Kidney glomerular epithelial cell (primary cell): ENCODE measurements at regions not wholly inside any gene's neighbourhood (a gene's known extent, or its start where the extent isn't known, plus 50 kb on each side); places are given as distances from the start of the nearest gene placed in this dataset.
"Not testable (repeated sequence)": the region's sequence is repeated elsewhere in the genome, so short reads cannot be mapped to it uniquely, and the experiment has no call there.

Experiments
- DNase-seq: peaks from one replicate; lab custom pipeline; 2025; lab: John Stamatoyannopoulos, UW

- DNase-seq = no peak
Measured at GRCh38 chr5:67935908-67936566, 279.5 kb upstream of the PIK3R1 start.

GRCh38 chr5:67934976-67935375 is 280.6 kb upstream of the PIK3R1 start:
- DNase-seq = no peak

GRCh38 chr5:67925511-67925910 is 290.0 kb upstream of the PIK3R1 start:
- no peak for DNase-seq

- no peak for DNase-seq
Measured at GRCh38 chr5:67921004-67921601, 294.5 kb upstream of the PIK3R1 start.

GRCh38 chr5:67919532-67919931 is 296.0 kb upstream of the PIK3R1 start:
- not testable (repeated sequence) for DNase-seq

- DNase-seq = no peak
Measured at GRCh38 chr5:67917561-67917960, 298.0 kb upstream of the PIK3R1 start.

- DNase-seq = no peak
Measured at GRCh38 chr5:67910546-67910945, 305.0 kb upstream of the PIK3R1 start.

GRCh38 chr5:67908126-67908765 is 307.3 kb upstream of the PIK3R1 start:
- no peak for DNase-seq

- DNase-seq = no peak
Measured at GRCh38 chr5:67904366-67904765, 311.2 kb upstream of the PIK3R1 start.

GRCh38 chr5:67903656-67904055 is 311.9 kb upstream of the PIK3R1 start:
- no peak for DNase-seq

- no peak for DNase-seq
Measured at GRCh38 chr5:67903121-67903520, 312.4 kb upstream of the PIK3R1 start.

GRCh38 chr5:67902497-67902830 is 313.1 kb upstream of the PIK3R1 start:
- DNase-seq = no peak

- no peak for DNase-seq
Measured at GRCh38 chr5:67901814-67902496, 313.6 kb upstream of the PIK3R1 start.

- no peak for DNase-seq
Measured at GRCh38 chr5:67900514-67900913, 315.0 kb upstream of the PIK3R1 start.

GRCh38 chr5:67897980-67898379 is 317.6 kb upstream of the PIK3R1 start:
- no peak for DNase-seq

GRCh38 chr5:67897431-67897830 is 318.1 kb upstream of the PIK3R1 start:
- no peak for DNase-seq

- DNase-seq = no peak
Measured at GRCh38 chr5:67896930-67897313, 318.6 kb upstream of the PIK3R1 start.

GRCh38 chr5:67896311-67896929 is 319.1 kb upstream of the PIK3R1 start:
- no peak for DNase-seq

- DNase-seq = not testable (repeated sequence)
Measured at GRCh38 chr5:67889870-67890269, 325.7 kb upstream of the PIK3R1 start.

- no peak for DNase-seq
Measured at GRCh38 chr5:67887748-67888161, 327.8 kb upstream of the PIK3R1 start.

GRCh38 chr5:67886761-67887160 is 328.8 kb upstream of the PIK3R1 start:
- DNase-seq = no peak

- no peak for DNase-seq
Measured at GRCh38 chr5:67880876-67881275, 334.7 kb upstream of the PIK3R1 start.

- DNase-seq = no peak
Measured at GRCh38 chr5:67880511-67880805, 335.1 kb upstream of the PIK3R1 start.
